ENCODE measurements at regions not wholly inside any gene's neighbourhood (a gene's known extent, or its start where the extent isn't known, plus 50 kb on each side); places are given as distances from the start of the nearest gene placed in this dataset.

DNA sequence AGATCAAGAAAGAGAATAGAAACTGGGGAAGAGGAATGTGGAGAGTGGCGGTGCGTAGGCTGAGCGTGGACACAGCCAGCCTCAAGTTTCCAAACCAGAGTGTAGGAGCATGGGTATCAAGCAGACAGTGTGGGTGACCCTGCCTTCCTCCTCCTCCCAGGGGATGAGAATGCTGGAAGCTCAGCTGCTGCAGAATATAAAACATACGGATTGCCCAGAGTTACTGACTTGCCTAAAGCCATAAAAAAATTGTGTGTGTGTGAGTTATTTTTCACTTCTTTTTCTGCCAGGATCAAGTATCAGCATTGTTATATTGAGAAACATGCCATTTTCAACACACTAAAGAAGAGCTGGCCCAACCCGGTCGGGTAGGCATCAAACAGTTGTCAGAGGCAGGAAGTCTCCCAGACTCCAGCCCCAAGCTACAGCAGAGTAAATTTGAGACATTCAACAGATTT lies 333.3 kb upstream of the ACVR2A start:
- no peak for DNase-seq (ENCODE audit: low read depth in 2 of 3, low spot score in 2 of 3)

GRCh38 chr2:147509821-147510220 lies 335.0 kb upstream of the ACVR2A start:
- no peak for DNase-seq (ENCODE audit: low read depth in 2 of 3, low spot score in 2 of 3)

DNA sequence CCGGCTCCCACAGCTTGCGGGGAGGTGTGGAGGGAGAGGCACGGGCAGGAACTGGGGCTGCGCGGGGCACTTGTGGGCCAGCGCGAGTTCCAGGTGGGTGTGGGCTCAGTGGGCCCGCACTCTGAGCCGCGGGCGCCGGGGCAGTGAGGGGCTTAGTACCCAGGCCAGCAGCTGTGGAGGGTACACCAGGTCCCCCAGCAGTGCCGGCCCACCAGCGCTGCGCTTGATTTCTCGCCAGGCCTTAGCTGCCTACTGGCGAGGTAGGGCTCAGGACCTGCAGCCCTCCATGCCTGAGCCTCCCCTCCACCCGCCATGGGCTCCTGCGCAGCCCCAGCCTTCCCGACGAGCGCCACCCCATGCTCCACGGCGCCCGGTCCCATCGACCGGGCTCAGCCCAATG lies 337.9 kb upstream of the ACVR2A start:
- no peak for DNase-seq (ENCODE audit: low read depth in 2 of 3, low spot score in 2 of 3)

- DNase-seq (ENCODE audit: low read depth in 2 of 3, low spot score in 2 of 3) = no peak
These were observed 342.0 kb upstream of the ACVR2A start for GRCh38 chr2:147502711-147503290.

DNA sequence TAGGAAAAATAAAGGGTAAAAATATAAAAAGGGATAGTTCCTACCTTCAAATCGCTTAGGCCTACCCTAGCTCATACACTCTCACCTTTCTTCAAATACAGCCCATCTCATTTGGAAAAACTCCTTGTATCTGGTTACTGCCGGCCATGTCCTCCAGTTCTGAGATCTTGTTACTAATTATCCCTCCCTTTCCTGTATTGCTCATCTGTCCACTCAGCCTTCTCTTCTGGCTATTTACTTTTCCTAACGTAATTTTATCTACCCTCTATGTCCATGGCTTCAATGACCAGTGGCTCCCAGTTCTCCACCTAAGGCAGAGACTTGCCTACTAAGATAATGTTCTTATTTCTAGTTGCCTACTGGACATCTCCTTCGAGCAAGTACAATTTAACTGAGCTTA lies 342.9 kb upstream of the ACVR2A start:
- DNase-seq (ENCODE audit: low read depth in 2 of 3, low spot score in 2 of 3) = no peak

- DNase-seq (ENCODE audit: low read depth in 2 of 3, low spot score in 2 of 3) = no peak
These were observed 343.9 kb upstream of the ACVR2A start for GRCh38 chr2:147500819-147501395.

GRCh38 chr2:147500229-147500628 lies 344.6 kb upstream of the ACVR2A start:
- DNase-seq (ENCODE audit: low read depth in 2 of 3, low spot score in 2 of 3) = no peak

- no peak for DNase-seq (ENCODE audit: low read depth in 2 of 3, low spot score in 2 of 3)
These were observed 345.0 kb upstream of the ACVR2A start for GRCh38 chr2:147499785-147500184.

GRCh38 chr2:147495734-147496133 lies 349.1 kb upstream of the ACVR2A start:
- DNase-seq (ENCODE audit: low read depth in 2 of 3, low spot score in 2 of 3) = no peak

DNA sequence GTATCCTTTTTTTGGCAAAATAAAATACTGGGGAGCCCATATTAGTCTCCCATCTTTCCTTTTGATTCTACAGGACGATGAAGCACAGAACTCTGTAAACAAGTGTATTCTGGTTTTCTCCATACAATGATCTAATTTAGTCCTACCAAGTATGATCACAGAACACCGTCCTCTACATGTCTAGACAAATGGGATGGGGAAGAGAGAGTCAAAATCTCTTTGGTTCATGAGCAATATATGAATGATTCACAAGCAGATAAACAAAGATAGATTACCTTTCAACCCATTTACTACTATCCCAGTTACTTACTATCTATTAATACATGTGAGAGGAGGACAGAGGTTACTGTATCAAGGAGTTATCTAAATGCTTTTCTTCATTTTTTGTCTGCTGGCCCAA lies 352.4 kb upstream of the ACVR2A start:
- DNase-seq (ENCODE audit: low read depth in 2 of 3, low spot score in 2 of 3) = no peak

GRCh38 chr2:147491506-147491905 lies 353.3 kb upstream of the ACVR2A start:
- no peak for DNase-seq (ENCODE audit: low read depth in 2 of 3, low spot score in 2 of 3)

DNA sequence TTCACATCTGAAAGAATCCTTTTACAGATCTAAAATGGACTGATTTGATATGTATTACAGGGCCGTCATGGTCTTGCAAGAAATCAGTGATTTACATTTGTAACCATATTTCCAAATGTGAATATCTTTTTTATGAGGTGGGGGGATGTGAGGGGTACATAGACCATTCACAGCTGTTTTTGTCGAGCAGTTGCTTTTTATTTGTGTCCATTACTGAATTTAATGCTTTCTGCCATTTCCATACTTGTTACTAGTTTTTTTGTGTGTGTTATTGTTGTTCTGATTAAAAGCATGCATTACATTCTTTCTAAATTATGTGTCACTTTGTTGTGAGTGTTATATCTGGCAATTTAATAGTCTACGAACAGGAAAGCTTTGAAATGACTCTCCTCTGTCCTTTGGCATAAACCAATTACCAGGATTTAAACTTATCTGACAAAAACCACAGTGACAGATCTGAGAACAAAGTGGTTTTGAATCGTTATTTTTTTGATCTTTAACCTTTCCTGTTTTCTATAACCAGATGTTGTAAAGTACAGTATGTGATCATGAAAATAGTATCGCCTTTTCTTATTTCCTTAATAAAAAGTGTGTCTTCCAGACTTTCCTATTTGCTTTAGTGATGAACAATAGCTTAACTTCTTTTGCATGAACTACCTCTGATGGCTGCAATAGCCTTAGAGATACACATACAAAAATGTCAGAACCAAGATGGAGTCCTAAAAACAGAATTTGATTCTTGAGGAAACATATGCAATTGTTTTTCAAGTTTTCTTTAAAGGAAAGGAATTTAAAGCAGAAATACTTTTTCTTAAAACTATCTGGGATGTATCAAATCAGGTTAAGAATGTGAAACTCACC lies 354.2 kb upstream of the ACVR2A start:
- no peak for DNase-seq (ENCODE audit: low read depth in 2 of 3, low spot score in 2 of 3)

GRCh38 chr2:147488472-147488871 lies 356.4 kb upstream of the ACVR2A start:
- DNase-seq (ENCODE audit: low read depth in 2 of 3, low spot score in 2 of 3) = no peak

DNA sequence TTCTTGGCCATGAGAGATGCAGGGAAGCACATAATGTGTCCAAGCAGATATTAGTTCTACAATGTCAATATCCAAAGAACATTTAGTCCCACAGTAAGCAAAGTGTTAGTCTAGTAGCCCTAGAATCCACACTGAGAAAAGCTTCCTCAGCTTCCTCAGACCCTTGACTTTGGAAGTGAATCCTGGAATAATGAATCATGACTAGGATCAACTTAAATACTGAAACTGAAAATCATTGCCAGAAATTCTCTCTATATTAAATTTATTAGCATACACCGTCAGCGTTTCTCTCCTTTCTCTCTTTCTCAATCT lies 356.9 kb upstream of the ACVR2A start:
- no peak for DNase-seq (ENCODE audit: low read depth in 2 of 3, low spot score in 2 of 3)

GRCh38 chr2:147487286-147487977 lies 357.4 kb upstream of the ACVR2A start:
- DNase-seq (ENCODE audit: low read depth in 2 of 3, low spot score in 2 of 3) = no peak

GRCh38 chr2:147485210-147485851 lies 359.5 kb upstream of the ACVR2A start:
- DNase-seq (ENCODE audit: low read depth in 2 of 3, low spot score in 2 of 3) = no peak

GRCh38 chr2:147483911-147484310 lies 360.9 kb upstream of the ACVR2A start:
- no peak for DNase-seq (ENCODE audit: low read depth in 2 of 3, low spot score in 2 of 3)

DNA sequence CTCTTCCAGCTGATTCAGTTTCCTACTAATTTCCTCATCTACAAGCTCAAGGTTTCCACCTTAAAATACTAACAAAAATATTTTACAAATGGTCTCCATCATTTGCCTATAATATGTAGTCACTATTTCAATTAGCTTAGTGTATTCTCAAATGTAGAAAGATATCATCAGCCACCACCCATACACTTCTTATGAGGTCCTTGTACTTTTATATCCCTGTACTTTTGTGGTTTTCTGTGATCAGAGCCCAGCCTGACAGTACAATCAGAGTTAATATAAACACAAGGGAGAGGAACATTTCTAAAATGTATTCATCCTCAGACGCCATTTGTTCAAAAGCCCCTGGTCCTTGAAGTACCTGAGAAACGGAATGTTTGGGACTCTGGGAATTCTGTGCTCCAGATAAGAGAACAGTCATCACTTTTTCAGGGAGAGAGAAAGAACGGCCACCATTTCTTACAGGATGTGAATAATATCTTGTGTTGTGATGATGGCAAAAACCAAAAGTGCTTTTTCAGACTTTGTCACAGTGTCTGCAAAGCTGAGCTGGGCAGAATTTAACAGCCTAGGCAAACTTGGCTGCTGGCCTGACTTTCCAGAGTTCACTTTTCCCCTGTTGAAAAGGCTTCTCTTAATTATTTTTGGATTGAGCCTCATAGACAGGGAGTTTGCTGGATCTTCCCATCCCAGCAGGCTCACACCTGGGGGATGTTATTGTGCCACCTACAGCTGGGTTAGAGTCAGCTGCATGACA lies 361.7 kb upstream of the ACVR2A start:
- DNase-seq (ENCODE audit: low read depth in 2 of 3, low spot score in 2 of 3) = no peak

- DNase-seq (ENCODE audit: low read depth in 2 of 3, low spot score in 2 of 3) = no peak
These were observed 362.5 kb upstream of the ACVR2A start for GRCh38 chr2:147482111-147482895.

DNA sequence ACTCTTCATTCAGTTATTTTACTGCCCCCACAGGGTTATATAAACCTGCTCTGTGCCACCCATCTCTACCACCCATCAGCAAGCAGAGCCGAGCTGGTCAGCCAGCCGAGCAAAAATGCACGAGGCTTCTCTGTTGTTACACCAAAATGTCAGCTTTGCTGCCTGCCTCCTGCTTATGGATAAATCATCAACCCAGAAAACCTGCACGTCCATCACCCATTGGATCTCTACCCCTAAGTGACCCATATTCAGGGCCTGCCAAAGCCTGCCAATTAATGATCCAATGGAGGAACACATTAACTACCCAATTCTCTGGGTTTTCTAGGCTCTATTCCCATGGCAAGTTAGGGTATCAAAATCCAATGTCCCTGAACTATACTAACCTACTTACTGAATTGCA lies 365.5 kb upstream of the ACVR2A start:
- no peak for DNase-seq (ENCODE audit: low read depth in 2 of 3, low spot score in 2 of 3)

Measured in activated CD8-positive, alpha-beta memory T cell treated with anti-CD3 and anti-CD28 coated beads for 48 hours (primary cell).